HL-60 (cell line): ENCODE measurements at regions not wholly inside any gene's neighbourhood (a gene's known extent, or its start where the extent isn't known, plus 50 kb on each side); places are given as distances from the start of the nearest gene placed in this dataset.
"Not testable (repeated sequence)": the region's sequence is repeated elsewhere in the genome, so short reads cannot be mapped to it uniquely, and the experiment has no call there.

Experiments
- DNase-seq, 2 experiments: peaks; one replicate each; pipeline ENCODE4 v3.0.0-alpha.2; 2010 to 2020; ENCODE audit warnings: low read depth in 1 of 2, low spot score in 1 of 2
- H3K27ac ChIP-seq: fragments of 250-450 bp; sonication (Bioruptor Pico); replicated peaks from 2 replicates; pipeline ENCODE4 v1.5.1; 2020; ENCODE audit warnings: mild to moderate bottlenecking, moderate library complexity
- H3K27me3 ChIP-seq: fragments of 250-450 bp; sonication (Bioruptor Pico); 2 replicates; pipeline ENCODE4 v1.5.1; 2021; ENCODE audit warnings: mild to moderate bottlenecking, moderate library complexity; ENCODE audit not compliant: insufficient read depth, poor library complexity, severe bottlenecking
- H3K4me3 ChIP-seq: replicated peaks from 2 replicates; pipeline ENCODE4 v1.5.1; 2011; ENCODE audit warnings: mild to moderate bottlenecking, control low read depth, low read length; ENCODE audit not compliant: insufficient read depth
- CTCF ChIP-seq: IDR thresholded peaks from one replicate; pipeline ENCODE4 v1.5.1; 2011; ENCODE audit warnings: low read length, control low read depth, inconsistent platforms; ENCODE audit not compliant: insufficient read depth
- GABPA ChIP-seq: IDR thresholded peaks from 2 replicates; pipeline ENCODE4 v1.6.1; 2012; ENCODE audit warnings: low read depth
- POLR2AphosphoS5 ChIP-seq: IDR thresholded peaks from 2 replicates; pipeline ENCODE4 v1.6.1; 2012; ENCODE audit warnings: low read depth
- REST ChIP-seq: IDR thresholded peaks from 2 replicates; pipeline ENCODE4 v1.6.1; 2012; ENCODE audit warnings: low read depth; ENCODE audit not compliant: insufficient replicate concordance
- SPI1 ChIP-seq: IDR thresholded peaks from 2 replicates; pipeline ENCODE4 v1.6.1; 2012; ENCODE audit warnings: low read depth, mild to moderate bottlenecking, borderline replicate concordance

DNA sequence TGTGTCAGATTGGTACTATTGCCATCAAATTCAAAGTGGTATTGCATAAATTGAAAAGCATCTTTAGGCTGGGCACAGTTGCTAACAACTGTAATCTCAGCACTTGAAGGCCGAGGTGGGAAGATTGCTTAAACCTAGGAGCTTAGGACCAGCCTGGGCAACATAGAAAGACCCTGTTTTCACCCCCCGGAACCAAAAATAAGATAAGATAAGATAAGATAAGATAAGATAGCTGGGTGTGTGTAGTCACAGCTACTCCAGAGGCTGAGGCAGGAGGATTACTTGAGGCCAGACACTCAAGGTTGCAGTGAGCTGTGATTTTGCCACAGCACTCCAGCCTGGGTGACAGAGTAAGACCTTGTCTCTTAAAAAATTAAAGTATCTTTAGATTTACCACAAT, 297.9 kb upstream of the SEMA6A start:
- H3K27ac ChIP-seq: no peak overlapping the region
- no peaks in the 10 kb centered on the region for H3K27me3 ChIP-seq
- H3K4me3 ChIP-seq: no peak overlapping the region
- no peak for DNase-seq
- no peak for TF ChIP-seq GABPA
- no peak for TF ChIP-seq CTCF
- TF ChIP-seq SPI1: no peak
- TF ChIP-seq REST: no peak
- no peak for TF ChIP-seq POLR2AphosphoS5

- H3K27me3 ChIP-seq, H3K4me3 ChIP-seq, DNase-seq, H3K27ac ChIP-seq: not testable (repeated sequence)
Observed at GRCh38 chr5:116867825-116868224, 293.2 kb upstream of the SEMA6A start.

DNA sequence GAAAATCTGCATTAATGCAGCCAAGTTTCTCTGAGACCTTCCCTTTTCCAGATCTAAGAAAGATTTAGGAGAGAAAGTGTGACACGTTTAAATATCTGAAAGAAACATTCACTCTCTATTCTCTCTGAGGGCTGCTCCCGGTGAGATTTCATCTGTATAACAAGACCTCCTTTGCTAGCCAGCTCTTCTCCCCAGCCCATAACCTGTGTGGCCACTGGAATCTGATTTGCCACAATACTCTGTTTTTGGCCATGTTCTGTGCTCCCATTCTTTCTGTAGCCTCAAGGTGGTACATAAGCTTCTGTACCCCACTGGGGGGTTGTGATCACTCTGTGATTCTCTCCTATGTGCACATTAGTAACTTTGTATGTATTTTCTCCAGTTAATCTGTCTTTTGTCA, 291.0 kb upstream of the SEMA6A start:
- no peak for DNase-seq
- H3K27me3 ChIP-seq: no peaks in the 10 kb centered on the region
- no peak overlapping the region for H3K27ac ChIP-seq
- TF ChIP-seq GABPA: no peak
- TF ChIP-seq POLR2AphosphoS5: no peak
- TF ChIP-seq SPI1: no peak
- no peak overlapping the region for H3K4me3 ChIP-seq

DNA sequence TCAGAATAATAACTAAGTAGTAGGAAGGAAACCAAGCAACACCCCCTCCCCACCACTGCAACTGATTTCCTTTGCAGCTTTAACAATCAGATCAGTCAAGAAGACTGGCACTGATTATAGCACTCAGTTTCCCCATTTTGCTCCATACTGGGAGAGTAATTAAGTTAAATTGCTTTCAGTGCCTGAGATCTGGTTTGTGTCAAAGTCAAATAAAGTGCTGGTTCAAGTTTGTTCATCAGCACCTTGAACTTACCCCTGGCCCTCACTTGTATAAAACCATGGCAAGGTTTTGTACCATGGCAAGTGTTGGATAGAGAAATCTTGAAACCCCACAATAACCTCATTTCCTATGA, 290.2 kb upstream of the SEMA6A start:
- Histone ChIP-seq H3K27ac (no peak overlapping the region), H3K27me3 (no peaks in the 10 kb centered on the region), H3K4me3 (no peak overlapping the region)
- TF ChIP-seq GABPA (no peak), POLR2AphosphoS5 (no peak)
- DNase-seq: no peak

GRCh38 chr5:116864157-116864837, 289.7 kb upstream of the SEMA6A start:
- Histone ChIP-seq H3K4me3 (no peak overlapping the region), H3K27me3 (no peaks in the 10 kb centered on the region), H3K27ac (no peak overlapping the region)
- DNase-seq: no peak
- no peak for TF ChIP-seq REST
- no peak for TF ChIP-seq POLR2AphosphoS5
- no peak for TF ChIP-seq SPI1
- TF ChIP-seq GABPA: no peak
- no peak for TF ChIP-seq CTCF
